HG02623 (cell line): ENCODE measurements at regions not wholly inside any gene's neighbourhood (a gene's known extent, or its start where the extent isn't known, plus 50 kb on each side); places are given as distances from the start of the nearest gene placed in this dataset.

Experiments
- ATAC-seq: cut with Tn5 transposase; IDR thresholded peaks from one replicate; pipeline ENCODE4 v1.9.1; 2021; ENCODE audit warnings: moderate library complexity; ENCODE audit not compliant: unreplicated experiment

DNA sequence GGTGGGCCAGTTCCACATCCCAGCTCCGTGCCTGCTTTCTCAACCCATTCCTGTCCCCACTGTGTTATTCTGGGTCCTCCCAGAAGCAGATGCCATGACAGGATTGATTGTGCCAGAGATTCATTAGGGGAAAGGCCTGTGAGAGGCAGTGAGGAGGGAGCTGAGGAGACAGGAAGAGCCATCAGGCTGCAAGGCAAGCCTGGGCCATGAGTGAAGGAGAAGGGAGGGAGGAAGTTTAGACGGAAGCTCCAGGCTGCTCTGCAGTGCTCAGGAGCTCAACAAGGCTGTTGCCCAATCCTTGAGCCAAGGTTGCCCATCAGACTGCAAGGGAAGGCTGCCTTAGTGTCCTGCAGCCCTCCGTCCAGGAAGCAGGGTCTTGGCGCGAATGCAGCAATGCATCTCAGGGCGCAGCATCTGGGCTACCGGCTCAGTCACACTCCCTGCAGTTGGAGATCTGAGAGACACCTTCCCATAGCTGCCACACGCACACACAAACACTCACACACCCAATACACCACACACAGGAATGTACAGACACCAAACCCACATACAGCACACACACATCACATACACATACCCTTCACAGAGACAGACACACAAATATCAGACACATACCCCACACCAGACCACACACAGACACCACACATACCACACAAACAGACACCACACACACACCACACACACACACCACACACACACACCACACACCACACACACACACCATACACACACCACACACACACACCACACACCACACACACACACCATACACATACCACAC, 139.5 kb upstream of the NDUFV2 start:
- ATAC-seq = no peak

GRCh38 chr18:8963876-8964275, 138.6 kb upstream of the NDUFV2 start:
- ATAC-seq = no peak

GRCh38 chr18:8965398-8965797, 137.1 kb upstream of the NDUFV2 start:
- no peak for ATAC-seq

DNA sequence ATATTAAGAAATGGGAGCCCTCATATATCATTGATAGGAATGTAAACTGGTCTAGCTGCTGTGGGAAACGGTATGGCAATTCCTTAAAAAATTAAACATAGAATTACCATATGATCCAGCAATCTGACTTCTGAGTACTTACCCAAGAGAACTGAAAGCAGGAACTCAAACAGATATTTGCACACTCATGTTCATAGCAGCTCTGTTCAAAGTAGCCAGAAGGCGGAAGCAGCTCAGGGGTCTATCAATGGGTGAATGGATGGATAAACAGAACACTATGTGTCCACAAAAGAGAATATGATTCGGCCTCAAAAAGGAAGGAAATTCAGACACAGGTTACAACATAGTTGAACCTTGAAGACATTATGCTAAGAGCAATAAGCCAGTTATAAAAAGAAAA, 135.7 kb upstream of the NDUFV2 start:
- ATAC-seq = no peak

GRCh38 chr18:8967573-8967972, 134.9 kb upstream of the NDUFV2 start:
- ATAC-seq = peak; percentile 48

- ATAC-seq = no peak
Observed at GRCh38 chr18:8969639-8970390, 132.7 kb upstream of the NDUFV2 start.

DNA sequence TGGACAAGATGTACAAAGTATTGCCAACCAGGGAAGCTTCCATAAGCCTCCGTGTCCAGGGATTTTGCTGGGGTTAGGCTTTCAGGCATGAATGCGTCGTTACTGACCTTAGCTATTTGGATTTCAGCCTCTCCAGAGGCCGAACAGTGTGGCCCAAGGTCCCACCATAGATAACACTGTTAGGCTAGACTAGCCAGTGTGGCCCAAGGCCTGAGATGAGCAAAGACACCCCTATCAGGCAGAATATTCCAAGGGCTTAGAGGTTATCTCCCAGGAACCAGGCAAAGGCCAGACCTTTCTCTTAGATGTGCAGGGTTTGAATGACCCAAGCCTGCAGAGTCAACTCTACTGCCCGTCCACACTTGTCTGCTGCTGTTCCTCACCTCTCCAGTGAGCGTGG, 131.7 kb upstream of the NDUFV2 start:
- no peak for ATAC-seq

DNA sequence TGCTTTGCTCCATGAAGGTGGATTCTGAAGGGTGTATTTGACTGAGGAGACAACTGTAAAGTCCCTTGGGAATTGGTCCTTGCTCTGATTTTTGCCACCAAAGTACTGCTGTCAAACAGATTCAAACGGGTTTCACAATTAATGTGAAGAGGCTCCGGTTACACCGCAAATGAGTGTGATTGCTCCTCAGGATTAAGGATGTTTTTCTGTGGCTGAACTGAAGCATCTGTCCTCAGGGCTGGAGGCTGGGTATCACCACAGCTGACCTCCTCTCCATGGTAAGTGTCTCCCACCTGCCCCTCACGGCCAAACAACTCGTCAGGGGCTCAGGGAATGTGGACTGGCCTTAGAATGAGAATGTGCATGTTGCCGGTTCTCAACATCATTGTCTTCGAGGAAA, 130.4 kb upstream of the NDUFV2 start:
- no peak for ATAC-seq

DNA sequence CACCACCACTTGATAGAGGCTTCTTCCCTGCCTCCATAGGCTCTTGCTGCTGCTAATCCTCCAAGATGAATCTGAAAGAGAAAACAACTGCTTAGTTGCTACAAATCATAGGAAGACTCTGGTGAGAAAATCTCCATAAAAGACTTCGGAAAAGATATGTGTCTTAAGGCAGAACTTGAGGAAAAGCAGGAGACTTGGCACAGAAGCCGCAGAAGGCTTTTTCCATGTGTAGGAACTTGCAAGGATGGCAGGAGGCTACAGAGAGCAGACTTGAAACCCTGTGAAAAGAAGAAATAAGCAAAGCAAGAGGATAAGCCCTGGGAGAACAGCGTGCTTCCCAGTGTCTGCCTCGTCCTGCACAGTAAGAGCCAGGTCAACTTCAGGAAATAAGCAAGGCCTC, 128.2 kb upstream of the NDUFV2 start:
- ATAC-seq = no peak

- no peak for ATAC-seq
Observed at GRCh38 chr18:8974696-8975095, 127.8 kb upstream of the NDUFV2 start.

DNA sequence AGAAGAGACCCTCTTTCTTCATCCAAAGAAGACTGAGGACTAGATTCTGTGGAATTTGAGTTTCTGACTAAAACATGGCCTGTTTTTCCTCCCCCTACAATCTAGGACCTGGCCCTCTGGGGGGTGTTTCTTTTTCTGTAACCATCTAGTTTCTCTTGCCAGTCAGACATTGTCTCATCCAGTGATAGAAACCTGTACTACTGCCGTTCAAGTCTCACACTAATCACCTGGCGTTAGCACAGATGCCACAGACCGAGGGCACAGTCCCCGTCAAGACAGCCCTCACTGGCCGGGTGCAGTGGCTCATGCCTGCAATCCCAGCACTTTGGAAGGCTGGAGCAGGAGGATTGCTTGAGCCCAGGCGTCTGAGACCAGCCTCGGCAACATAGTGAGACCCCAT, 126.9 kb upstream of the NDUFV2 start:
- no peak for ATAC-seq

DNA sequence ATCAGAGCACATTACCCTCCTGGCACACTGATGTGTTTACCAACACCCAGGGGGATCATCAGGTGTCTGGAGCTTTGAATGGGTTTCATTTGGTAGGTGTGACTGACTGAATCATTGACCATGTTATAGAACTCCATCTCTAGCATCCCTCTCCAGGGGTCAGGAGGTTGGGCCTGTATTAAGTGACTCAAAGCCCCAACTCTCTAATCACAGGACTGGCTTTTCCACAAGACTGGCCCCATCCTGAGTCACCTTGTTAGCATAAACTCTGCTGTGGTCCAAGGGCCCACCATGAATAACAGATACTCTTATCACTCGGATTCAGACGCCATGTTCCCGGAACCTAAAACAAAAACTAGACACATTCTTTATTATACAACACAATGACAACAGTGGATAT, 125.9 kb upstream of the NDUFV2 start:
- ATAC-seq = no peak

DNA sequence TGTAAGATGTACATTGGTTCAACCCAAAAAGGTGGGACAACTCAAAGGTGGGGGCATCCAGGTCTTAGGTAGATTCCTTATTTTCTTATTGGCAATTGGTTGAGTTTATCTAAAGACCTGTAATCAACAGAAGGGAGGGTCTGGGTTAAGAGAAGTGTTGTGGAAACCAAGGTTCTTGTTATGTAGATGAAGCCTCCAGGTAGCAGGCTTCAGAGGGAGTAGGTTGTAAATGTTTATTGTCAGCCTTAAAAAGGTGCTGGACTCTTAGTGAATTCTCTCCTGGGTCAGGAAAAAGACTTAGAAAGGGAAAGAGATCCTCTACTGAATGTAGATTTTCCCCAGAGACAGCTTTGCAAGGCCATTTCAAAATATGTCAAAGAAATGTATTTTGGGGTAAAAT, 125.3 kb upstream of the NDUFV2 start:
- ATAC-seq = no peak

DNA sequence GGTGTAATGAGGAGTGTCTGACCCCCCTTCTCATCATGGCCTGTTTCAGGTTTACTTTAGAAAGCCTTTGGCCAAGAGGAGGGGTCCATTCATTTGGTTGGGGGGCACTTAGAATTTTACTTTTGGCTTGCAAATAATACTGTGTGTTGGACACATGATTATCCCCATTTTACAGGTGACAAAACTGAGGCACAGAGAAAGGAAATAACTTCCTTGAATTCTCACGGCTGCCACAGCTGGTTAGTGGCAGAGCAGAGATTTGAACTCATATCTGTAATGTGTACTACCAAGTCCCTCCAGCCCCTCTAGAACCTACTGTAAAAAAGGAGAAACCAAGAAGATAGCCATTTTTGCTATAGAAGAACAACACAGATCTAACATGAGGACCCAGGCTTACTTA, 124.8 kb upstream of the NDUFV2 start:
- ATAC-seq = no peak

GRCh38 chr18:8978394-8978793, 124.1 kb upstream of the NDUFV2 start:
- ATAC-seq = no peak

DNA sequence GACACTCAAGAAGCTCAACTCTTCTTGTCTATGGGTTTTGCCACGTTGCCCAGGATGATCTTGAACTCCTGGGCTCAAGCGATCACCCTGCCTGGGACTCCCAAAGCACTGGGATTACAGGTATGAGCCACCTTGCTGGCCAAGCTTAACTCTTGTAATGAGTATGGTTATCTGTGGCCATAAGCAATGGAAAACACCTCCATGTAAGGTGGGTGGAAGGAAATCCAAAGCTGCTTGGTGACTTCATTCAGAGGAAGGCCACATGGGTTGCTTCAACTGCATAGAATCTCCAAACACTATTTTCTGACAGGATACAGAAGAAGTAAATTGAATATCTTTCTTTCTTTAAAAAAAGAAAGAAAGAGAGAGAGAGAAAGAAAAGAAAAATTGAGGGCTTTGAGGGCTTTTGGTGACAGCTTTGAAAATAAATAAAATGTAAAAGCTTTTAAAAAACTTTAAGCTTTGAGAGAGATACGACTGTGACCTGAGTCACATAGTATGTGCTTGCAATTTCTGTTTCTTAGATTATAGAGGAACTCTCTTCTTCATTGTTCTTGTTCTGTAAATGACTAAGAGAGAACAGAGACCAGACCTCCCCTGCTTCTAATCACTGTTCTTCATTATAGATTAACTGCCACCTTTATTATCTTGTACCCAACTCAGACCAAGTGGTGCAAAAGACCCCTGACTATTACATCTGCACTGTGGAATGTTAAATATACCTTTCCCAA, 123.1 kb upstream of the NDUFV2 start:
- ATAC-seq = no peak

GRCh38 chr18:8980496-8980895, 122.0 kb upstream of the NDUFV2 start:
- ATAC-seq = no peak

DNA sequence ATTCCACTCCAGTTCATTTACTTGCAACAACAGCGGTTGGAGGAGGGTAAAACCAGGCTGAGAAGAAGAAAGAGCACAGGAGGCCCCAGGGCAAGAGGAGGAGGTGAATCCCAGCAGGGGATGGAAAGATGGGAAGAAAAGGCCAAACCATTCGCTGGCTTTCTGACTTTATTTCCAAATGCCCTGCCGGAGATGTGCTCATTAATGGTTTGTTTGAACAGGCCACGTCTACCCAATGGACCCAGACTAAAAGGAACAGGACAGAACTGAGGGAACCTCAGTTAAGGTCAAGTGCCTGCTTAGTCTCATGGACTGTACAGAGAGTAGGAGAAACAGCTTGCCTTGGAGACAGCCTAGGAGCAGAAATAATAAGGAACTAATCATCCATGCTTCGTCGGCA, 121.6 kb upstream of the NDUFV2 start:
- ATAC-seq = no peak

DNA sequence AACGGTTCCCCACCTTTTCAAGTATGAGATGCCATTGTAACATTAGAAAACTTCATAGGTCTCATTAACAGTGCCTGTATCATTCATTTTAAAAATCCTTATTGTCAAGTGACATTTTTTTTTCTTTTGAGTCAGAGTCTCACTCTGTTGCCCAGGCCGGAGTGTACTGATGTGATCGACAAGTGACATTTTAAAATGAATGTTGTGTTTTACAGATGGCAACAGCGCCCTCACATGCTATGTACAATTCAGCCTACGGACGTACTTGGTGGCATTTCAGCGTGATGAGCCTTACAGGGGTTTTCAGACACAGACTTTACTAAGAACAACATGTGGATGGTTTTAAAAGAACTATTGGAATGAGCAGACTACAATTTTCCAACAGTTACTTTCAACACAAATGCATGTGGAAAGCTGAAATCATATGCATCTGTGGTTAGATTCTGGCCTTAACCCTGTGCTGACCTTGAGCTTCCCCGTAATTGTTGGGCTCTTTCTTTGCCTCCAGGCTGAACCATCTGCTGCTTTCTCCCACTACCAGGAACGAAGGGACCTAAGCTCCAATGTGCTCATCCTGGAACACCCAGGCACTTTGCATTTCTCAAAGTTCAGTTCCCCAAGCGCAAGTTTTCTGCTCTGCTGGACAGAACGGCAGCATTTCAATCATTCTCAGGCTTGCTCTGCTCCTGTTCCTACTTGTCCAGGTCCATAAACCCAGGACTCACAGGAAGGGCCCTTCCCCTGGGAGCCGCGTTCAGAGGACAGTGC, 119.9 kb upstream of the NDUFV2 start:
- no peak for ATAC-seq

- ATAC-seq = no peak
Observed at GRCh38 chr18:8983195-8983594, 119.3 kb upstream of the NDUFV2 start.

- no peak for ATAC-seq
Observed at GRCh38 chr18:8984131-8984721, 118.3 kb upstream of the NDUFV2 start.
